Activated B cell treated with CpG ODN at 0.5 μM for 24 hours (primary cell): ENCODE measurements at regions not wholly inside any gene's neighbourhood (a gene's known extent, or its start where the extent isn't known, plus 50 kb on each side); places are given as distances from the start of the nearest gene placed in this dataset.

Experiments used
- ATAC-seq: fragments of 200-7000 bp; cut with Tn5 transposase; one replicate; pipeline ENCODE4 v1.10.0; 2021; ENCODE audit warnings: low read depth, mild to moderate bottlenecking, moderate library complexity
- CTCF ChIA-PET: fragments of 350-600 bp; sonication (Branson Sonifier 250); formaldehyde crosslinking; loops from one replicate; lab custom pipeline; 2021; ENCODE audit warnings: antibody characterized with exemption; lab: Charles Lee
- POLR2A ChIA-PET: fragments of 350-600 bp; sonication (Branson Sonifier 250); formaldehyde crosslinking; loops from one replicate; lab custom pipeline; 2021; ENCODE audit warnings: antibody characterized with exemption; lab: Charles Lee
- DNase-seq: peaks from one replicate; pipeline ENCODE4 v3.0.0; 2022
- H3K27ac Mint-ChIP-seq: one replicate; pipeline ENCODE4 v1.8.0; 2020; ENCODE audit warnings: mixed read lengths
- H3K27me3 Mint-ChIP-seq: one replicate; pipeline ENCODE4 v1.8.0; 2021; ENCODE audit warnings: mixed read lengths
- H3K36me3 Mint-ChIP-seq: one replicate; pipeline ENCODE4 v1.8.0; 2021; ENCODE audit warnings: low read depth, mixed read lengths
- H3K4me1 Mint-ChIP-seq: one replicate; pipeline ENCODE4 v1.8.0; 2021; ENCODE audit warnings: mixed read lengths
- H3K4me3 Mint-ChIP-seq: one replicate; pipeline ENCODE4 v1.8.0; 2020; ENCODE audit warnings: mild to moderate bottlenecking, mixed read lengths
- H3K9me3 Mint-ChIP-seq: one replicate; pipeline ENCODE4 v1.8.0; 2020; ENCODE audit warnings: mixed read lengths
- CTCF ChIP-seq: fragments of 200-600 bp; IDR thresholded peaks from one replicate; pipeline ENCODE4 v1.8.0; 2022; ENCODE audit warnings: antibody characterized with exemption, mild to moderate bottlenecking
- intact Hi-C: fragments of 100-400 bp; cut with micrococcal nuclease; formaldehyde crosslinking; loops from one replicate; pipeline ENCODE4 v1.15.1; 2024

DNA sequence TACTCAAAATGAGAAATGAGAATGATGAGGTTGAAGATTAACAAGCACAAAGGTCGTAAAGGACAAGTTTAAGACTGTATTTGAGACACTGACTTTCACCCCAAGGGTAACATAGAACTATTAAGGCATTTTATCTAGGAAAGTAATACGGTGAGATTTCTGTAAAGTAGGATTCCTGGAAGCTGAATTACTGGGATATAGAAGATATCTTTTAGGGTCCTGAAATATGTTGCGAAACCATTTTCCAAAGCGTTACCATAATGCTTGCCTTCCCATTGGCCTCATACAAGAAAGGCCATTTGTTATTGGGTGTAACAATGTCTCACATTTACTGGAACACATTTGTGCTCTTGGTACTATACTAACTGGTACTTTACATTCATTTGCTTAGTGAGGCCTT lies 1185.9 kb upstream of the TENM4 start:
- H3K4me3 Mint-ChIP-seq = no peak overlapping the region
- H3K4me1 Mint-ChIP-seq = no peaks in the 10 kb centered on the region
- no peaks in the 10 kb centered on the region for H3K36me3 Mint-ChIP-seq
- CTCF ChIA-PET = no interaction called here
- ATAC-seq (no peak), DNase-seq (no peak)
- no peaks in the 10 kb centered on the region for H3K9me3 Mint-ChIP-seq
- H3K27ac Mint-ChIP-seq = no peak overlapping the region
- no peaks in the 10 kb centered on the region for H3K27me3 Mint-ChIP-seq
- POLR2A ChIA-PET = no interaction called here
- intact Hi-C loops = no loop called here
- TF ChIP-seq CTCF = no peak

DNA sequence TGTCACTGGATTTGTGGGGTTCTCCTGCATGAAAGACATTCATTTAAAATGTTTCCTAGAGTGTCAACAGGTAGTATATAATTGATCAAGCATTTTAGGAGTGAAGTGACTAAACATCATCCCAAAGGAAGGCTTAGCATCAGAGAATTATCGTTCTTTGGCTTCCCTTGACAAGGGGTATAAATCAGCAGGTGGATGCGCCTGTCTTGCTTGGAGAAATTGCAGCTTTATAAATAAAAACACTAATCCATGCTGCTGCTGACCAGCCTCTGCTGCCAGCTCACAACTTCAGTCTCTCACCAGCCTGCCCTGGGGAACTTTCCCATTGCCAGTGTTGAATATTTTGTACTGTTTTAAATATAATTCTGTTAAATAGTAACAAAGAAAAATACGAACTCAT lies 1184.7 kb upstream of the TENM4 start:
- POLR2A ChIA-PET = no interaction called here
- Mint-ChIP-seq H3K27ac (no peak overlapping the region), H3K4me1 (no peaks in the 10 kb centered on the region), H3K27me3 (no peaks in the 10 kb centered on the region), H3K9me3 (no peaks in the 10 kb centered on the region), H3K4me3 (no peak overlapping the region), H3K36me3 (no peaks in the 10 kb centered on the region)
- ATAC-seq (no peak), DNase-seq (no peak)
- TF ChIP-seq CTCF = no peak
- CTCF ChIA-PET = no interaction called here
- intact Hi-C loops = no loop called here

DNA sequence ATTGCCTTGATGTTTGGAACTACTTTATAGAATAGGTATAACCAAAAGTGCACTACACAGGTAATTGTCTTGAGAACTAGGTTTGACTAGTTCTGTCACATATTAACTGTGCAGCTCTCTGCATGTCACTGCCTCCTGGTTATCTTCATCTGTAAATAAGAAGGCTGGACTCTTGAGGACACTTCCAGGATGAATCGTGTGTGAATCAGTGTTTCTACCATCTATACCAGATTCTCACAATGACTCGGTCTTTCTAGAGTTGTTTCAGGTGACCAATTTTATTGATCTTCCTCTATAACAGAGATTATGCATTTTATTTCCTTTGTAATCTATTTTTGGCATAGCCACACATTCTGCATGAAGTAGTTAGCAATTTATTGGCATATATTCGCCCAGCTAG lies 1181.0 kb upstream of the TENM4 start:
- H3K4me3 Mint-ChIP-seq = no peak overlapping the region
- ChIA-PET CTCF (no interaction called here), POLR2A (no interaction called here)
- no peaks in the 10 kb centered on the region for H3K36me3 Mint-ChIP-seq
- ATAC-seq (no peak), DNase-seq (no peak)
- H3K27me3 Mint-ChIP-seq = no peaks in the 10 kb centered on the region
- no peak for TF ChIP-seq CTCF
- H3K9me3 Mint-ChIP-seq = no peaks in the 10 kb centered on the region
- intact Hi-C loops = no loop called here
- no peaks in the 10 kb centered on the region for H3K4me1 Mint-ChIP-seq
- H3K27ac Mint-ChIP-seq = no peak overlapping the region

GRCh38 chr11:80620867-80621266 lies 1180.0 kb upstream of the TENM4 start:
- ATAC-seq = no peak
- CTCF ChIA-PET = no interaction called here
- no peak for DNase-seq
- TF ChIP-seq CTCF = no peak
- Mint-ChIP-seq H3K9me3 (no peaks in the 10 kb centered on the region), H3K27me3 (no peaks in the 10 kb centered on the region), H3K4me3 (no peak overlapping the region), H3K36me3 (no peaks in the 10 kb centered on the region), H3K27ac (no peak overlapping the region), H3K4me1 (no peaks in the 10 kb centered on the region)
- intact Hi-C loops = no loop called here
- POLR2A ChIA-PET = no interaction called here

DNA sequence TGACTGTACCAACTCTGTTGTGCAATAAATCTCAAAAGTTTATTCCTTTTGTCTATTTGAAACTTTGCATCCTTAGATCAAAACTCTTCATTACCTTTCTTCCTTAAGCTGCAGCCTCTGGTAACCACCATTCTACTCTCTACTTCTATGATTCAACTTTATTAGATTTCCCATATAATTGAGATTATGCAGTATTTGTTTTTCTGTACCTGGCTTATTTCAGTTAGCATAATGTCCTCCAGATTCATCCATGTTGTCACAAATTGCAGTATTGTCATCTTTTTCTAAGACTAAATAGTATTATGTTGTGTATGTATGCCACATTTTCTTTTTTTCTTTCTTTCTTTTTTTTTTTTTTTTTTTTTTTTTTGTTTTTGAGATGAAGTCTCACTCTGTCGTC lies 1176.3 kb upstream of the TENM4 start:
- ChIA-PET POLR2A (no interaction called here), CTCF (no interaction called here)
- intact Hi-C loops = no loop called here

More for the DNA sequence above, 1176.3 kb upstream of the TENM4 start:
- no peaks in the 10 kb centered on the region for H3K27me3 Mint-ChIP-seq
- DNase-seq (no peak), ATAC-seq (no peak)
- H3K36me3 Mint-ChIP-seq = no peaks in the 10 kb centered on the region
- TF ChIP-seq CTCF = no peak
- no peaks in the 10 kb centered on the region for H3K4me1 Mint-ChIP-seq
- no peak overlapping the region for H3K27ac Mint-ChIP-seq
- no peak overlapping the region for H3K4me3 Mint-ChIP-seq
- H3K9me3 Mint-ChIP-seq = peaks cover 2% of the 10 kb centered on the region
